ENCODE measurements at regions not wholly inside any gene's neighbourhood (a gene's known extent, or its start where the extent isn't known, plus 50 kb on each side); places are given as distances from the start of the nearest gene placed in this dataset.

DNA sequence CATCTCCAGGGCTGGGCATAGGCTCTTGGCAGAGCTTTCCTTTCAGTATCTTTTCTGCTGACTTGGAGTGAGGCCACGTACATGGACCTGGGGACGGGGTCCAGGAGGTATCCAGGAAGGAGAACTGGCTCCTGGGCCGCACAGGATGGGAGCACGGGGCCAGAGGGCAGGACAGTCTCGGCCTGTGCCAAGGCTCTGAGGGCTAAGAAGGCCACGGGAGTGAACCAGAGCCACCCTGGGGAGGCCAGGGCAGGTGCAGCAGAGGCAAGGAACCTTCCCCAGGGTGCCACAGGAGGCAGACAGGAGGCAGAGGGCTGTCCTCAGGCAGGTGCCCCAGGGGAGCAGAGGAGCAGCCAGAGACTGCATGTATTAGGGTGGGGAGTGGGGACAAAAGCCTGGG, 50.3 kb downstream of the PLXNA1 start:
- peaks cover 91% of the 10 kb centered on the region for H3K36me3 ChIP-seq (ENCODE audit: insufficient read depth, insufficient read length, low read length)
- no peak overlapping the region for H3K4me3 ChIP-seq (ENCODE audit: insufficient read length, low read depth)
- no peaks in the 10 kb centered on the region for H3K27me3 ChIP-seq (ENCODE audit: insufficient read depth, insufficient read length)
- no peaks in the 10 kb centered on the region for H3K9me3 ChIP-seq (ENCODE audit: insufficient read depth, low read length)
- no peaks in the 10 kb centered on the region for H3K4me1 ChIP-seq (ENCODE audit: insufficient read depth, insufficient read length)
- H3K9ac ChIP-seq (ENCODE audit: insufficient read length, low read depth), result no peak overlapping the region
- TF ChIP-seq SUZ12 (IDR thresholded peaks at IDR 0.05; ENCODE audit: extremely low read depth, insufficient read depth, insufficient read length) (no peak), ZNF274 (IDR thresholded peaks at IDR 0.05; ENCODE audit: low read depth, low read length) (no peak), YY1 (IDR thresholded peaks at IDR 0.05; ENCODE audit: insufficient read depth, insufficient read length) (no peak)
- no peak for DNase-seq (ENCODE audit: low read depth, low spot score)

DNA sequence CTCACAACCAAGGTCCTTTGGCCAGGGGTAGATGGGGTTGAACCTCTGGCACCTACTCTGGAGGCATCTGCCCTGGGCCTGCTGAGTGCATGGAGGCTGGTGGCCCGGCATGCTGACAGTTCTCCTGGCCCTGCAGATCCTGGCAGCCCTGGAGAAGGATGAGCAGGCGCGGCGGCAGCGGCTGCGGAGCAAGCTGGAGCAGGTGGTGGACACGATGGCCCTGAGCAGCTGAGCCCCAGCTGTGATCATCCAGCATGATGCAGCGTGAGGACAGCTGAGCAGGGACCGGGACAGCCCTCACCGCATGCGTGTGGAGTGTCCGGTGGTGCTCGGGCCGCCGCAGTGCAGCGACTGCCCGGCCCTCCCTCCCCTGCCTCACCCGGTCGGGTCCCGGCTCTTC, 50.9 kb downstream of the PLXNA1 start:
- Histone ChIP-seq H3K36me3 (ENCODE audit: insufficient read depth, insufficient read length, low read length) (peaks cover 84% of the 10 kb centered on the region), H3K4me1 (ENCODE audit: insufficient read depth, insufficient read length) (no peaks in the 10 kb centered on the region), H3K9me3 (ENCODE audit: insufficient read depth, low read length) (no peaks in the 10 kb centered on the region), H3K4me3 (ENCODE audit: insufficient read length, low read depth) (no peak overlapping the region), H3K27me3 (ENCODE audit: insufficient read depth, insufficient read length) (no peaks in the 10 kb centered on the region), H3K9ac (ENCODE audit: insufficient read length, low read depth) (no peak overlapping the region)
- no peak for DNase-seq (ENCODE audit: low read depth, low spot score)
- TF ChIP-seq ZNF274 (IDR thresholded peaks at IDR 0.05; ENCODE audit: low read depth, low read length) (no peak), SUZ12 (IDR thresholded peaks at IDR 0.05; ENCODE audit: extremely low read depth, insufficient read depth, insufficient read length) (no peak), YY1 (IDR thresholded peaks at IDR 0.05; ENCODE audit: insufficient read depth, insufficient read length) (no peak)

DNA sequence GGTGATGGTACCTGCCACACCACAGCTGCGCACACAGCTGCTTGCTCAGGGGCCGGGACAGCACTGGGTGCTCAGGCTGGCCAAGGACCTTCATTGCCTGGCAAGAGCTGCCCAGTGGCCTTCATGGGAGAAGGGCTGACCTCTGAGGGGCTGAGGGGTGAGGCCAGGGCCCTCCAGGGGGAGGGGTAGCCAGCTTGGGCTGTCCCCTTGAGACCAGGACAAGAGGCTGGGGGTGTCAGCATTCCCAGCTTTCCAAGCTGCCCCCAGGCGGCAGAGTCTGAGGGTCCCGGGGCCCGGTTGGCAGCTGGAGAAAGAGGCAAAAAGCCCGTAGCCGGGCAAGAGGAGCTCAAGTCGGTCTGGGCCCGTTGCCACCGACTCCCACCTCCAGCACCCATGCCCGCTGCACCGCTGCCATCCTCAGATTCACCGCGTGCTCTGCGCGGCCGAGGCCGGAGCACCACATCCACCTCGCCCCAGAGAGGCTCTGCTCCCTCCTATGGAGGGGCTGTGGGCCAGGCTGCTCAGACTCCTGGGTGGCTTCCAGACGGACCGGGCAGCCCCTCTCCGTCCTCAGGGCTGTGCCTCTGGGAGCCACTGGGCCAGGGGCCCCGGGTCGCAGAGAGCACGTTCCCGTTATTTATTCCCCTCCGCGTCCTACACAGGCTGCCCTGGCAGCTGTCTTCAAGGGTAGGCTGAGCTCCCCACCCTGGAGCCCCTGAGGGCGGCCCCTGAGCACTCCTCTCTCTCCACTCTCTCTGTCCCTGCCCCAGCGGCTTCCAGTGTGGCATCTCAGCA, 51.5 kb downstream of the PLXNA1 start:
- no peaks in the 10 kb centered on the region for H3K4me1 ChIP-seq (ENCODE audit: insufficient read depth, insufficient read length)
- no peak for DNase-seq (ENCODE audit: low read depth, low spot score)
- no peaks in the 10 kb centered on the region for H3K27me3 ChIP-seq (ENCODE audit: insufficient read depth, insufficient read length)
- no peaks in the 10 kb centered on the region for H3K9me3 ChIP-seq (ENCODE audit: insufficient read depth, low read length)
- H3K9ac ChIP-seq (ENCODE audit: insufficient read length, low read depth), result no peak overlapping the region
- TF ChIP-seq YY1 (IDR thresholded peaks at IDR 0.05; ENCODE audit: insufficient read depth, insufficient read length) (no peak), SUZ12 (IDR thresholded peaks at IDR 0.05; ENCODE audit: extremely low read depth, insufficient read depth, insufficient read length) (no peak), ZNF274 (IDR thresholded peaks at IDR 0.05; ENCODE audit: low read depth, low read length) (no peak)
- H3K36me3 ChIP-seq (ENCODE audit: insufficient read depth, insufficient read length, low read length), result peaks cover 78% of the 10 kb centered on the region
- H3K4me3 ChIP-seq (ENCODE audit: insufficient read length, low read depth), result no peak overlapping the region

DNA sequence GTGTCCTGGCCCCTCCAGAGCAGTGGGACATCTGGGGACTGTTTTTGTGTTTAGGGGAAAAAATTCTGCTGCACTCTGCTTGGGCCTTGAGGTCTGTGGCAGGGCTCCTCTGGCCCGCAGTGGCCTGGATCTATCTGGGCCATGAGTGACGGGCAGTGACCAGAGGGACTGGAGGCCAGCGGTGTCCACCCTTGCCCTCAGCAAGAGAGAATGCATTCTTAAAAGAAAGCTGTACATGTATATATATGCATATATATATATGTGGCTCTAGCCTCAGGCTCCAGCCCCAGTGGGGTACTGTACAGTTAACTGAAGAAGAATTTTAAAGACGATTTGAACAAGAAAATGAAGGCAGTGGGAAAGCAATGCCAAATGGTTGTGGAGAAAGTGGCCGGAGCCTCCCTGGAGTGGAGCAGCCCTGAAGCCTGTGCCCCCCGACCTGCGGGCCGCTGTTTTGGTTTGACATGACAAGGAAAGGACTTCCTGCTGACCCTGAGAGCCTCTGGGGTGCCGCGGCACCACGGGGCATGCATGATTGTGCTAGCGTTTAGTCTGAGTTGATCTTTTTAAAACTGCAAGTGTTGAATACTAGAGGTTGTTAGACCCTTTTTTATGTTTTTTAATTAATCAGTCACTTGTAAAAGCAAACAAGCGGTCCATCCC, 52.2 kb downstream of the PLXNA1 start:
- Histone ChIP-seq H3K4me1 (ENCODE audit: insufficient read depth, insufficient read length) (no peaks in the 10 kb centered on the region), H3K4me3 (ENCODE audit: insufficient read length, low read depth) (no peak overlapping the region), H3K9ac (ENCODE audit: insufficient read length, low read depth) (no peak overlapping the region), H3K9me3 (ENCODE audit: insufficient read depth, low read length) (no peaks in the 10 kb centered on the region), H3K36me3 (ENCODE audit: insufficient read depth, insufficient read length, low read length) (peaks cover 71% of the 10 kb centered on the region), H3K27me3 (ENCODE audit: insufficient read depth, insufficient read length) (no peaks in the 10 kb centered on the region)
- TF ChIP-seq SUZ12 (IDR thresholded peaks at IDR 0.05; ENCODE audit: extremely low read depth, insufficient read depth, insufficient read length) (no peak), YY1 (IDR thresholded peaks at IDR 0.05; ENCODE audit: insufficient read depth, insufficient read length) (no peak), ZNF274 (IDR thresholded peaks at IDR 0.05; ENCODE audit: low read depth, low read length) (no peak)
- no peak for DNase-seq (ENCODE audit: low read depth, low spot score)

DNA sequence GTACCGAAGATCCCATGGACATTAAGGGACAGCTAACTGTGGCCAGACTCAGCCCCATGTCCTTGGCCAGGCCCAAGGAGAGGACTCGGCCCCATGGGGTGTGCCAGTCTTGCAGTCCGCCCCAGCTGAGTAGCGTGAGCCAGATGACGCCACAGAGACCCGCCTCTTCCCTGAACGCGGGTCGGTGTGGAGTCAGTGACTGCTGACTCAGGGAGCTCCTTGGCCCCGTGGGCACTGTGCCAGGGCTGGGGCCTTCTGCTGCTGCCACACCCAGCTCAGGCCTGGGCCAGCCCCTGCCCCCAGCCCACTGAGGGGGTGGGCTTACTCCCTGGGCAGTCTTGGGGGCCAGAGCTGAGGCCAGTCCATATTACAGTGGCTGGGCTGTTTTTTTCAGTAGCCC, 52.8 kb downstream of the PLXNA1 start:
- H3K9ac ChIP-seq (ENCODE audit: insufficient read length, low read depth), result no peak overlapping the region
- no peaks in the 10 kb centered on the region for H3K9me3 ChIP-seq (ENCODE audit: insufficient read depth, low read length)
- no peaks in the 10 kb centered on the region for H3K4me1 ChIP-seq (ENCODE audit: insufficient read depth, insufficient read length)
- peaks cover 66% of the 10 kb centered on the region for H3K36me3 ChIP-seq (ENCODE audit: insufficient read depth, insufficient read length, low read length)
- H3K27me3 ChIP-seq (ENCODE audit: insufficient read depth, insufficient read length), result no peaks in the 10 kb centered on the region
- H3K4me3 ChIP-seq (ENCODE audit: insufficient read length, low read depth), result no peak overlapping the region
- TF ChIP-seq YY1 (IDR thresholded peaks at IDR 0.05; ENCODE audit: insufficient read depth, insufficient read length) (no peak), ZNF274 (IDR thresholded peaks at IDR 0.05; ENCODE audit: low read depth, low read length) (no peak), SUZ12 (IDR thresholded peaks at IDR 0.05; ENCODE audit: extremely low read depth, insufficient read depth, insufficient read length) (no peak)
- no peak for DNase-seq (ENCODE audit: low read depth, low spot score)

DNA sequence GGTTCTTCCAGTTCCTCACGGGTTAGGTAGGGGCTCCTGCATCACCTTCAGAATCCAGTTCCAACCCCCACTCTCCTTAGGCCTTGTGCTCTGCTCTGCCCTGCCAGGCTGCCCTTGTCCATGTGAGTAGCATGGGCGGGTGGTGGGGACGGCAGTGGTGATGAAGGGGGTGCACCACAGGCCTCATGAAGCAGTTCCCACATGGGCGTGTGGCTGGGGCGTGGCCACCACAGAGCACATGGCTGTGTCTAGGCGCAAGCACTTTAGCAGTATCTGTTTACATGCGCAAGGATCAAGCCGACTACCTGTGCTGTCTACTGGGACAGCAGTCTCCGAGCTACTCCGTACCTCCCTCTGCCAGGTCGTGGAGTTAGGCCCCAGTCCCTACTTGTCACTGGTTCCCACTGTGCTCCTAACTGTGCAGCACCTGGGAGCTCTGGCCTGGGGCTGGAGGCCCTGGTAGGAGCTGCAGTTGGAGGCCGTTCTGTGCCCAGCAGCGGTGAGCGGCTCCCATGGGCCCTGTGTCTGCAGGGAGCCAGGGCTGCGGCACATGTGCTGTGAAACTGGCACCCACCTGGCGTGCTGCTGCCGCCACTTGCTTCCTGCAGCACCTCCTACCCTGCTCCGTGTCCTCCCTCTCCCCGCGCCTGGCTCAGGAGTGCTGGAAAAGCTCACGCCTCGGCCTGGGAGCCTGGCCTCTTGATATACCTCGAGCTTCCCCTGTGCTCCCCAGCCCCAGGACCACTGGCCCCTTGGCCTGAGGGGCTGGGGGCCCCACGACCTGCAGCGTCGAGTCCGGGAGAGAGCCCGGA, 53.5 kb downstream of the PLXNA1 start:
- Histone ChIP-seq H3K9ac (ENCODE audit: insufficient read length, low read depth) (no peak overlapping the region), H3K9me3 (ENCODE audit: insufficient read depth, low read length) (no peaks in the 10 kb centered on the region), H3K4me1 (ENCODE audit: insufficient read depth, insufficient read length) (no peaks in the 10 kb centered on the region), H3K27me3 (ENCODE audit: insufficient read depth, insufficient read length) (no peaks in the 10 kb centered on the region), H3K4me3 (ENCODE audit: insufficient read length, low read depth) (no peak overlapping the region), H3K36me3 (ENCODE audit: insufficient read depth, insufficient read length, low read length) (peaks cover 58% of the 10 kb centered on the region)
- DNase-seq (ENCODE audit: low read depth, low spot score), result no peak
- no peak for TF ChIP-seq ZNF274 (IDR thresholded peaks at IDR 0.05; ENCODE audit: low read depth, low read length)
- TF ChIP-seq SUZ12 (IDR thresholded peaks at IDR 0.05; ENCODE audit: extremely low read depth, insufficient read depth, insufficient read length), result no peak
- TF ChIP-seq YY1 (IDR thresholded peaks at IDR 0.05; ENCODE audit: insufficient read depth, insufficient read length), result no peak

DNA sequence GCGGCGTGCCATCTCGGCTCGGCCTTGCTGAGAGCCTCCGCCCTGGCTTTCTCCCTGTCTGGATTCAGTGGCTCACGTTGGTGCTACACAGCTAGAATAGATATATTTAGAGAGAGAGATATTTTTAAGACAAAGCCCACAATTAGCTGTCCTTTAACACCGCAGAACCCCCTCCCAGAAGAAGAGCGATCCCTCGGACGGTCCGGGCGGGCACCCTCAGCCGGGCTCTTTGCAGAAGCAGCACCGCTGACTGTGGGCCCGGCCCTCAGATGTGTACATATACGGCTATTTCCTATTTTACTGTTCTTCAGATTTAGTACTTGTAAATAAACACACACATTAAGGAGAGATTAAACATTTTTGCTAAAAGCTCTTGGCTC, 54.1 kb downstream of the PLXNA1 start:
- Histone ChIP-seq H3K36me3 (ENCODE audit: insufficient read depth, insufficient read length, low read length) (peaks cover 52% of the 10 kb centered on the region), H3K4me3 (ENCODE audit: insufficient read length, low read depth) (no peak overlapping the region), H3K27me3 (ENCODE audit: insufficient read depth, insufficient read length) (no peaks in the 10 kb centered on the region), H3K4me1 (ENCODE audit: insufficient read depth, insufficient read length) (no peaks in the 10 kb centered on the region), H3K9ac (ENCODE audit: insufficient read length, low read depth) (no peak overlapping the region), H3K9me3 (ENCODE audit: insufficient read depth, low read length) (no peaks in the 10 kb centered on the region)
- DNase-seq (ENCODE audit: low read depth, low spot score), result no peak
- TF ChIP-seq SUZ12 (IDR thresholded peaks at IDR 0.05; ENCODE audit: extremely low read depth, insufficient read depth, insufficient read length) (no peak), ZNF274 (IDR thresholded peaks at IDR 0.05; ENCODE audit: low read depth, low read length) (no peak), YY1 (IDR thresholded peaks at IDR 0.05; ENCODE audit: insufficient read depth, insufficient read length) (no peak)

All from NT2/D1 (cell line).